ENCODE measurements at regions not wholly inside any gene's neighbourhood (a gene's known extent, or its start where the extent isn't known, plus 50 kb on each side); places are given as distances from the start of the nearest gene placed in this dataset.
"Not testable (repeated sequence)": the region's sequence is repeated elsewhere in the genome, so short reads cannot be mapped to it uniquely, and the experiment has no call there.

DNA sequence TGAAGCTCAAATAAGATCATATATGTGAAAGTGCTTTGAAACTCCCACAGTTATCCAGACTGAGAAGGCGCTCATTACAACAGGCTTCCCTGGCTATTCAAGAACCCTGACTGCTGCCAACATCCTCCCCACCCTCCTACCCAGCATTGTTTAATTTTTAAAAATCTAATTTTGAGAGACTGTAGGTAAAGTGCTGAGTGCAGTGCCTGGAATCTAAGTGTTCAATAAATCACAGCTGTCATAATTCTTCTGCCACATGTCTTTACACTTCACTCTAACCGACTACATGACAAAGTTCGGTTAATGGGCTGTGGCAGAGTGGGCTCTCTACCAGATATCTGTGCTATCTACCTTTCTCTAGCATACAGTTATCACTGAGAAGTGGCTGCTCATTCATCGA lies 255.6 kb upstream of the C9orf72 start:
- H3K27ac ChIP-seq (ENCODE audit: low read depth, low read length), result no peak overlapping the region

DNA sequence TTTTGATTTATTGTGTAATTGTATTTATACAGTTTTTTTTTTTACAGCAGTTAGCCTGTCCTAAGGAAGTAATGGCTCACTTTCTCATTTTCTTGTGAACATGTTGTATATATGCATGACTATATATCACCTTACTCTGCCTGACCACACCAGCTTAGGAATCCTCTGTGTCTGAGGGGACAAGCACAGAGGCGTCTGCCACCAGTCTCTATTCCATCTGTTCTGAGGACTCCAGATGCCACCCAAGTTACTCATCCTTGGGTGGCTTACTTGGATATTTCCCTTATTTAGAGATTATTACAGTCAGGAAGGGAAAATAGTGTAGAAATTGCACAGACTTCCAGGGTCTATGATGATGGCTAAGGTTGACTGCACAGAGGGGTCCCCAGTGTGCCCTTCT lies 256.3 kb upstream of the C9orf72 start:
- Histone ChIP-seq H3K4me3 (replicated peaks in 1 of 2; ENCODE audit: low read depth in 1 of 2, low read length in 2 of 2) (no peak overlapping the region), H3K27me3 (ENCODE audit: insufficient read depth, low read length) (no peaks in the 10 kb centered on the region), H3K4me1 (ENCODE audit: control insufficient read depth in 1 of 2, insufficient read depth in 2 of 2, low read length in 2 of 2) (no peaks in the 10 kb centered on the region), H3K36me3 (ENCODE audit: control insufficient read depth in 1 of 2, insufficient read depth in 2 of 2, low read length in 2 of 2) (no peaks in the 10 kb centered on the region), H3K9me3 (ENCODE audit: control insufficient read depth in 1 of 2, insufficient read depth in 1 of 2, low read depth in 1 of 2, low read length in 2 of 2) (peaks cover 0 to 5% of the 10 kb centered on the region in 2 experiments; a peak in 1 of 4 replicates), H3K4me2 (ENCODE audit: low read length) (no peak overlapping the region), H4K20me1 (ENCODE audit: insufficient read depth) (no peaks in the 10 kb centered on the region), H2AFZ (ENCODE audit: low read depth, low read length, poor library complexity, severe bottlenecking) (no peak overlapping the region), H3K9ac (ENCODE audit: low read length) (no peak overlapping the region), H3K9me2 (ENCODE audit: insufficient read depth) (no peaks in the 10 kb centered on the region), H3K27ac (ENCODE audit: low read depth, low read length) (no peak overlapping the region), H3K79me2 (ENCODE audit: insufficient read depth, low read length) (no peaks in the 10 kb centered on the region)
- POLR2A ChIA-PET, result no interaction called here
- TF ChIP-seq YY1 (IDR thresholded peaks at IDR 0.05; ENCODE audit: extremely low read depth, insufficient replicate concordance, low read depth, low read length) (no peak), POLR2AphosphoS5 (IDR thresholded peaks at IDR 0.05; ENCODE audit: low read depth, low read length) (no peak), EZH2phosphoT487 (IDR thresholded peaks at IDR 0.05; ENCODE audit: borderline replicate concordance) (no peak), ZNF274 (IDR thresholded peaks at IDR 0.05; ENCODE audit: low read depth, low read length) (no peak)
- TF ChIP-seq, protein P1, sequence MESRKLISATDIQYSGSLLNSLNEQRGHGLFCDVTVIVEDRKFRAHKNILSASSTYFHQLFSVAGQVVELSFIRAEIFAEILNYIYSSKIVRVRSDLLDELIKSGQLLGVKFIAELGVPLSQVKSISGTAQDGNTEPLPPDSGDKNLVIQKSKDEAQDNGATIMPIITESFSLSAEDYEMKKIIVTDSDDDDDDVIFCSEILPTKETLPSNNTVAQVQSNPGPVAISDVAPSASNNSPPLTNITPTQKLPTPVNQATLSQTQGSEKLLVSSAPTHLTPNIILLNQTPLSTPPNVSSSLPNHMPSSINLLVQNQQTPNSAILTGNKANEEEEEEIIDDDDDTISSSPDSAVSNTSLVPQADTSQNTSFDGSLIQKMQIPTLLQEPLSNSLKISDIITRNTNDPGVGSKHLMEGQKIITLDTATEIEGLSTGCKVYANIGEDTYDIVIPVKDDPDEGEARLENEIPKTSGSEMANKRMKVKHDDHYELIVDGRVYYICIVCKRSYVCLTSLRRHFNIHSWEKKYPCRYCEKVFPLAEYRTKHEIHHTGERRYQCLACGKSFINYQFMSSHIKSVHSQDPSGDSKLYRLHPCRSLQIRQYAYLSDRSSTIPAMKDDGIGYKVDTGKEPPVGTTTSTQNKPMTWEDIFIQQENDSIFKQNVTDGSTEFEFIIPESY (IDR thresholded peaks at IDR 0.05; ENCODE audit: extremely low read depth, insufficient replicate concordance, low read length), result no peak
- CTCF ChIA-PET, result no interaction called here
- BruUV-seq (replicated peaks), result no TSS peak
- ATAC-seq, result no peak
- intact Hi-C loops (cut with micrococcal nuclease), result no loop called here
- RAD21 ChIA-PET (ENCODE audit: low non-redundant PET in 1 of 2, low total read pairs in 2 of 2, uncharacterized antibody in 2 of 2, unreplicated experiment in 2 of 2), result no interaction called here
- no peak for DNase-seq (ENCODE audit: low read depth, low spot score)

More for the DNA sequence above, 255.6 kb upstream of the C9orf72 start:
- H2AFZ ChIP-seq (ENCODE audit: low read depth, low read length, poor library complexity, severe bottlenecking), result no peak overlapping the region
- H3K9me3 ChIP-seq (ENCODE audit: control insufficient read depth in 1 of 2, insufficient read depth in 1 of 2, low read depth in 1 of 2, low read length in 2 of 2), result peaks cover 0 to 5% of the 10 kb centered on the region in 2 experiments; a peak in 1 of 4 replicates
- H3K9me2 ChIP-seq (ENCODE audit: insufficient read depth), result no peaks in the 10 kb centered on the region
- ChIA-PET RAD21 (ENCODE audit: low non-redundant PET in 1 of 2, low total read pairs in 2 of 2, uncharacterized antibody in 2 of 2, unreplicated experiment in 2 of 2) (no interaction called here), POLR2A (no interaction called here), CTCF (no interaction called here)
- H3K27me3 ChIP-seq (ENCODE audit: insufficient read depth, low read length), result no peaks in the 10 kb centered on the region
- TF ChIP-seq, protein P2, sequence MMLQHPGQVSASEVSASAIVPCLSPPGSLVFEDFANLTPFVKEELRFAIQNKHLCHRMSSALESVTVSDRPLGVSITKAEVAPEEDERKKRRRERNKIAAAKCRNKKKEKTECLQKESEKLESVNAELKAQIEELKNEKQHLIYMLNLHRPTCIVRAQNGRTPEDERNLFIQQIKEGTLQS (IDR thresholded peaks at IDR 0.05), result no peak
- TF ChIP-seq EZH2phosphoT487 (IDR thresholded peaks at IDR 0.05; ENCODE audit: borderline replicate concordance), result no peak
- H3K79me2 ChIP-seq (ENCODE audit: insufficient read depth, low read length), result no peaks in the 10 kb centered on the region
- intact Hi-C loops (cut with micrococcal nuclease), result no loop called here
- ATAC-seq, result no peak
- H3K4me3 ChIP-seq (replicated peaks in 1 of 2; ENCODE audit: low read depth in 1 of 2, low read length in 2 of 2), result no peak overlapping the region
- H3K9ac ChIP-seq (ENCODE audit: low read length), result no peak overlapping the region
- no peaks in the 10 kb centered on the region for H4K20me1 ChIP-seq (ENCODE audit: insufficient read depth)
- no peaks in the 10 kb centered on the region for H3K4me1 ChIP-seq (ENCODE audit: control insufficient read depth in 1 of 2, insufficient read depth in 2 of 2, low read length in 2 of 2)
- DNase-seq (ENCODE audit: low read depth, low spot score), result no peak
- no peaks in the 10 kb centered on the region for H3K36me3 ChIP-seq (ENCODE audit: control insufficient read depth in 1 of 2, insufficient read depth in 2 of 2, low read length in 2 of 2)
- no peak overlapping the region for H3K4me2 ChIP-seq (ENCODE audit: low read length)
- BruUV-seq (replicated peaks), result no TSS peak

DNA sequence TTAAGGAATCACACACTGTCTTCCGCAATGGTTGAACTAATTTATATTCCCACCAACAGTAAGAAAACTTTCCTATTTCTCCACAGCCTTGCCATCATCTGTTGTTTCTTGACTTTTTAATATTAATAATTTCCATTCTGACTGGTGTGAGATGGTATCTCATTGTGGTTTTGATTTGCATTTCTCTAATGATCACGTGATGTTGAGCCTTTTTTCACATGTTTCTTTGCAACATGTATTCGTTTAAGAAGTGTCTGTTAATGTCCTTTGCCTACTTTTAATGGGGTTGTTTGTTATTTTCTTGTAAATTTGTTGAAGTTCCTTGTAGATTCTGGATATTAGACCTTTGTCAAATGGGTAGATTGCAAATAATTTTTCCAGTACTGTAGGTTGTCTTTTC lies 258.8 kb upstream of the C9orf72 start:
- H3K79me2 ChIP-seq (ENCODE audit: insufficient read depth, low read length); CTCF ChIA-PET; POLR2A ChIA-PET; H3K9ac ChIP-seq (ENCODE audit: low read length); H3K27me3 ChIP-seq (ENCODE audit: insufficient read depth, low read length); BruUV-seq (replicated peaks); H3K4me3 ChIP-seq (replicated peaks in 1 of 2; ENCODE audit: low read depth in 1 of 2, low read length in 2 of 2); H3K36me3 ChIP-seq (ENCODE audit: control insufficient read depth in 1 of 2, insufficient read depth in 2 of 2, low read length in 2 of 2); intact Hi-C loops (cut with micrococcal nuclease); H3K9me2 ChIP-seq (ENCODE audit: insufficient read depth); H3K4me1 ChIP-seq (ENCODE audit: control insufficient read depth in 1 of 2, insufficient read depth in 2 of 2, low read length in 2 of 2); H3K9me3 ChIP-seq (ENCODE audit: control insufficient read depth in 1 of 2, insufficient read depth in 1 of 2, low read depth in 1 of 2, low read length in 2 of 2); ATAC-seq; H3K4me2 ChIP-seq (ENCODE audit: low read length); DNase-seq (ENCODE audit: low read depth, low spot score); RAD21 ChIA-PET (ENCODE audit: low non-redundant PET in 1 of 2, low total read pairs in 2 of 2, uncharacterized antibody in 2 of 2, unreplicated experiment in 2 of 2); H2AFZ ChIP-seq (ENCODE audit: low read depth, low read length, poor library complexity, severe bottlenecking); H4K20me1 ChIP-seq (ENCODE audit: insufficient read depth); H3K27ac ChIP-seq (ENCODE audit: low read depth, low read length): not testable (repeated sequence)
